8988T (cell line): ENCODE measurements at regions not wholly inside any gene's neighbourhood (a gene's known extent, or its start where the extent isn't known, plus 50 kb on each side); places are given as distances from the start of the nearest gene placed in this dataset.
A peak's percentile ranks its signal among the peaks of the same experiment; 100 is the strongest.

Experiments used
- DNase-seq: peaks from one replicate; pipeline ENCODE4 v3.0.0; 2011

GRCh38 chr6:56377295-56377694 is 129.9 kb upstream of the COL21A1 start:
- no peak for DNase-seq

DNA sequence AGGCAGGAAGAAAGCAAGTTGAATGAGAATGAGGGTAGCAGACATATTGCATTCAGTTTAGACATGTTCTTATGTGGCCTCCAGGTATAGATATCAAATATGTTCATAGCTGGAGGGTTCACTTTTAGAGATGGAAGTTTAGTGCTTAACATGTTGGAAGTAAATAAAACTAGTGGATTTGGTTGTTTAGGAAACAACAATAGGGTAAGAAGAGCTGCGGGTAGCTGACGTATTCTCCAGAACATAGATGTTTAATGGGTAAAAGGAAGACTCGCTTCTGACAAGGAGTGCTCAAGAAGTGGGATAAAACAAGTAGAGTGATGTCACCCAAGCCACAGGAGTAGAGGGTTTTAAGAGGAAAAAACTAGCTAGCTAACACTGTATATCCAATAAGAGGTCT is 128.4 kb upstream of the COL21A1 start:
- DNase-seq: no peak

- no peak for DNase-seq
Observed at GRCh38 chr6:56374841-56375369, 127.5 kb upstream of the COL21A1 start.

GRCh38 chr6:56372406-56372995 is 125.1 kb upstream of the COL21A1 start:
- no peak for DNase-seq

DNA sequence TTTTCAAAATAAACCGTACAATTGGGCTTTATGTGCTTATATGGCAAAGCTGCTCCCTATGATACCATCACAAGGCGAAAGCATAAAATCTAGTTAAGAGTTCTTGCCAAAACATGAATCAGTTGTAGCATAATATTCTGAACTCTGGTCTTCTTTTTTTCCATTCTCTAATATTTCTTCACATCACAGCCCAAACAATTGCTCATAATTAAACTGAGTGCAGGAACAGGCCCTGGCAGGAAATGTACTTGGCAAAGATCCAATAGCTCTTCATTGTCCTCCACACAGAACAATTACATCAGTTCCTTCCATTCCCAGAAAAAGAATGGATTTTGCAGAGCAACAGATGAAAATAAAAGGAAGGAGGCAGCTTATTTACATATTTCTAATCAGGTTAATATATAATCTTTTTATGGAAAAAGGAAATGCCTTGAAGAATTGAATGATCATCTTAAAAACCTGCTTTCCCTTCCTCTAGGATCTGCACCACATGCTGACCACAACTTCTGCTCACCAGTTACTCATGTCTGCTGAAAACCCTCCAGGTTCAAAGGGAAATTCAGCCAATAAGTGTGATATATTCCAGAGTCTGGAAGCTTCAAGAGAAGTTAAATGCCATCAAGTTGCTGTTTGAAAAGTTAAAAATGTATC is 123.3 kb upstream of the COL21A1 start:
- DNase-seq: no peak

DNA sequence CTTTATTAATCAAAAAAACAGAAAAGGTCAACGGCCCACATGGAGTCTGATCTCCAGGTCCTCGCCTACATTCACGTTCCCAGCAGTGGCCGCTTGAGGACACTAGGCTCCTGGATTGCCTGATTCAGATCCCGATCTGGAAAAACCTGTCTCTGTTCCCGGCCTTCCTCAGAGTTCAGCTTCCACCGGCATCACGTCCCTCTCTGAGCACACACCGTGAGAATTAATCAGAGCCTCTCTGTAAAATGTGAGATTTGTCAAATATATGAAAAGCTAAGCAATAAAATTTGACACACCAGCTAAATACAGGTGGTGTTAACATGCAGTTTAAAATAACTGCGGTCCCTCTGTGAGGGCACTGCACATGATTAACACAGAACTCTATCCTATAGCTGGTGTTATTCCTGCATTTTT is 122.8 kb upstream of the COL21A1 start:
- peak; percentile 31 for DNase-seq

DNA sequence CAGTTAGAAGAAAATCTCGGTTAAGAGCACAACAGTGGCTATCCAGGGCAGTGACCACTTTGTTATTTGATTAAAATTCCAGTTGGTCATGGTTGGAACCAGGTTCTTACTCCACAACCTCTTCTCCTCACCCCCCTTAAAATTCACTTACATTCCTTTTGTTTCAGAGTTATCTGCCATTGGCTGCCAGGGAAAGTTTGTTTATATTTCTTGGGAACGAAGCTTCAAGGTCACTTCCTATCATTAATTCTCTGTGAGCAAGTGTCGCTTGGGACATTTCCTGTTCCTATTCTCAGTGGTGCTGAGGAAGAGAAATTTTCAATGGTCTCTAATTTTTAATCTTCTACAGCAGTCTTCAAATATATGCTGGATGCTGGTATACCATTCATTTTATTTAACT is 121.1 kb upstream of the COL21A1 start:
- DNase-seq: no peak

DNA sequence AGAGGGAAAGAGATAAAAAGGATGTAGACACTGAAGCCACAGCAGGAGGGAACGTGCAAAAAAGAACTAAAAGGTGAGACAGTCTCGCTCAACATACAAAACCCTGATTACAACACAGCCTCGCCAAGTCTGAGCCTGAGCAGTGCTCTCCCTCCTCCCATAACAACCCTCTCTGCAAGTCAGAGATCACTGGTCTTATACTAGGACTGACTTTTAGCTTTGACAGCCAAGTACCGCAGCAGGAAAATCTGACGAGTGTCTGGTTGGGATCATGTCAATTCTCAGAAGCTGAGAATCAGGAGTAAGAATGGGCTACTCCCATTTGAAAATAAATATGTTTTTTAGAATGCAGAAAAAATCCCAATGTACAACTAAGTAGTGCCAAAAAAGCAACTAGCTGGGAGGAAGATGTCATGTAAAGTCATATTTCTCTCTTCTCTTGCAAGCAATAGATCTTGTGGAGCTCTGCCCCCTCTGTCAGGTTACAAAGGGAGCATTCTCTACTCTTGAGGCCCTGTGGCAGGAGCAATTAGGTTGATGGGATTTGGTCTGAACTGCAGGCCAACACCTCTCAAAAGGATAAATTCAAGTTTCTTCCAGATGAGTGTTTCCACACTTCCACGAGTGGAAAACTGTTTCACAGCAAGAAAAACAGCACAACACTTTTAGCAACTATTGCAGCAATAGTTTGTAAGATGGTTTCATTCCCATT is 118.9 kb upstream of the COL21A1 start:
- DNase-seq: no peak

- DNase-seq: no peak
Observed at GRCh38 chr6:56364827-56365339, 117.5 kb upstream of the COL21A1 start.

GRCh38 chr6:56364431-56364826 is 117.0 kb upstream of the COL21A1 start:
- DNase-seq: no peak

DNA sequence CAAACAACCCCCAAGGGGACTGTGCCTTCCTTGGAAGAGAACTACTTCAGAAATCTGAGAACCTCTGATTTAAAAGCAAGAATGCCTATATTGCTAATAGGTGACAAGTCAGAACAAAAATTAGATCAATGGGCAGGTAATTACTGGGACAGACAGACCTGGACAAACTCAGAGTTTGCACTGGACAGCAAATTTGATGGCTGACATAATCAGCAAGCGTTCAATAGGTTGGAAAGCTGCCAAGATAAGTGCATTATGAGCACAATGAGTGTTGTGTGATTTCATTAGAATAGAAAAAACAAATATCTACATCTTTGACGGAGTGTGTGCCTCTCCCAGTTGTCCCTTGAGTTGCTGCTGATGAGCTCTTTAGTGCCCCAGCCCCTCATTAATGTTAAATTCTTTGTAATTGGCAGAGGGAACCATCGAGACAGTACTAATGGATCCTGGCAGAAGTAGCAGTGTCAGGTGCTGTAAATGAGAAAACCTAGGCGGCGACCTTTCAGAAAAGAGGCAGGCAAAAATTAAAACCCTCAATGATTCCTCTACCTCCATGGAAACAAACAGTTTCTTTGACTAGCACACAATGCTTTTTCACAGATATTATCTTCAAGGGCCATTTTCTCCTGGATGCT is 116.5 kb upstream of the COL21A1 start:
- no peak for DNase-seq

DNA sequence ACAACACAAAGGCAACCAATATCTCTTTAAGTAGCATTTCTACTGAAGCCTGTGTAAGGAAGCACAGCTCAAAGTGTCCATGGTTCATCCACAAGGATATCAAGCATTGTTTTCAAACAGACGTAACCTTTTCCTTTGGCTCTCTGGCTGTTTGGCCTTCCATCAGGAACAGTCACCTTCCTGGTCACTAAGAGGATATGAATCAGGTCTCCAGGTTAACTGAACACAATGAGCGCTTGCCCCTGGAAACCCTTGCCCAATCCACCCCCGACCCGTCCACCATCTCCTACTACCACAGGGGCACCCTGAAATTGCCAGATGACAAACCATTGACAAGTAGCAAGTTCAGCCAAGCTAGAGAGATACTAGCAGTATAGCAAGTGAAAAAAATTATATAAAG is 114.4 kb upstream of the COL21A1 start:
- no peak for DNase-seq

GRCh38 chr6:56359201-56359899 is 112.0 kb upstream of the COL21A1 start:
- no peak for DNase-seq

DNA sequence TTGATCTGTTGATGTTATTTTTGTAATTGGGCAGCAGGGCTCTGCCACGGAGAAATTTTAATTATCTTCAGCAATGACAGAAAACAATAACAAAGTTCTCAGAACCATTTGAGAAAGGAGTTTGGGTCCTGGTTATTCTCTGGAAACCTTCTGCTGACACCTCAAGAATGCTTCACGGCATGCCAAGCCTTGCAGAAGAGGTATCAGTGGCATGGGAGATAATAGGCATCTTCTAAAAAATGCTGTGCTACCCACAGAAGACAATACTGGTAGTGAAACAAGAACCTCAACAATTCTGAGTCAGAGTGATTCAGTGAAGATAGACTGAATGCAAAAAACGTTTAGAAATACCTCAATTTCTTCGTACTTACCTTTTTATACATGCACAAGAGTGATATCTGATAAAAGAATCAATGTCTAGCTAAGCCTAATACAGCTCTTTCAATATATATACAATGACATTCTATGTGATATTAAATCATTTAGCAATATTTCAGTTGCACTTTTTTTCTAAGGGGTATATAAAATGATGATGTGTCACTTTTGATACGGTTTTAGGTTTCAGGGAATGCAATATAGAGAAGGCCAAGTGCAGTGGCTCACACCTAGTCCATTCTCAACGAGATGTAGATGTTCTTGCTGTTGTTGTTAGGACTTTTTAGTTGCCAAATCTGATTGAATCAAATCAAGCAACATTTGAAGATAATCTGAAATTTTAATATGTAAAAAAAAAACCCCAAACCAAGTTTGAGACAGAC is 110.4 kb upstream of the COL21A1 start:
- DNase-seq: no peak

GRCh38 chr6:56356426-56356825 is 109.0 kb upstream of the COL21A1 start:
- no peak for DNase-seq

DNA sequence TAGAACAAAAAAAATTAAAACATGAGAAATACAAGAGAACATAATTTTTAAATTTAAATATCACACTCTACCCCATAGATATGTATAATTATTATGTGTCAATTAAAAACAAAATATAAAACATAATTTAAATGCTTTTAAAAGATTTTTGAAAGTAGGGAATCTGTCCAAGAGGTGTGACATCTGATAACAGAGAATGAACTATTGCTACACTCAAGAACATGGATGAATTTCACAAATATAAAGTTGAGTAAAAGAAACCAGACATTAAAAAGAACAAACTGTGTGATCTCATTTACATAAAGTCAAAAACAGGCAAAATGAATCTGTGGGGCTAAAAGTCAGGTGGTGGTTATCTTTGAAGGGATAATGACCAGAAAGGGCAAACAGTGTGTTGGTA is 106.5 kb upstream of the COL21A1 start:
- no peak for DNase-seq

- DNase-seq: no peak
Observed at GRCh38 chr6:56350628-56351260, 103.4 kb upstream of the COL21A1 start.

DNA sequence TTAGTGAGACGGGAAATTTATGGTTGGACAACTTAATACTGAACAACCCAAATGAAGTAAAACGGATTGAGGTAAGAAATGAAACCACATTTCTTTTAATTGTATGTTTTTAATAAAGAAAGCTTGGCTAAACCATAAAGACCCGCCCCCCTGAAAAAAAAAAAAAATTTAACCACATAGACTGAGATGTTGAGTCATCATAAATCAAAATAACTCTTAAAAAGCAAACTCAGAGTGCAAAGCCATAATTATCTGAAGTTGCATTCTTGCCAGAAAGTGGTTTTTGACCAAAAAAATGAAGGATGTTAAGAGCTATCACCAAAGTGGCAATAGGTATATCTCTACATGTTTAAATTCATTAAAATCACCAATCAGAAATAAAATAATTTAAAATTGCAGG is 101.8 kb upstream of the COL21A1 start:
- DNase-seq: no peak

GRCh38 chr6:56348578-56348977 is 101.2 kb upstream of the COL21A1 start:
- DNase-seq: no peak

GRCh38 chr6:56347526-56347925 is 100.1 kb upstream of the COL21A1 start:
- DNase-seq: no peak

DNA sequence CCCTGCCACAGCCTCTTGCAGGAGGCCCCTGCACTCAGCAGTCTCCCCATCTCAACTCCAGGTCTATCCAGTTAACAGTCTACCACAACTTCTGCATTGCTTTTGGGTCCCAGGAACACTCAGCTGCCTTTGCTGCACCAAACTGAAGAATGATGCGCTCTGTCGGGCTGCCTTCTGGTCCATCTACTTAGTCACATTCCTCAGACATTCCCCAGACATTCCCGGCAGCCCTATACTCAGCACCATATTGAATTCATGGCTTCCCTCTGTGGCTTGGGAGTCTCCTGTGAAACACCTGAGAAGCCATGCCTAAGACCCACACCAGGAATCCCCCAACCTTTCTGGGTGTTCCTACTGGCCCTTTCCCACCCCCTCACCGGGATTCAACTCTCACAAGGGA is 99.6 kb upstream of the COL21A1 start:
- no peak for DNase-seq
